IMR-90 (cell line): ENCODE measurements at regions not wholly inside any gene's neighbourhood (a gene's known extent, or its start where the extent isn't known, plus 50 kb on each side); places are given as distances from the start of the nearest gene placed in this dataset.

Source experiments
- ATAC-seq: fragments of 200-7000 bp; cut with Tn5 transposase; 2 replicates; pipeline ENCODE4 v1.9.1; 2020; ENCODE audit warnings: low read depth, mild to moderate bottlenecking, moderate library complexity
- BruUV-seq: library from RNA; stranded (reverse); fragments of 400-500 nt; replicated peaks from 2 replicates; lab custom pipeline; 2021; lab: Mats Ljungman, UMichigan
- CTCF ChIA-PET: fragments of 300-600 bp; formaldehyde crosslinking; extraction: SDS; loops from one replicate; lab custom pipeline; 2021; ENCODE audit warnings: antibody characterized with exemption; lab: Yijun Ruan, JAX
- POLR2A ChIA-PET: fragments of 300-600 bp; sonication (Branson Sonifier 250); formaldehyde crosslinking; loops from one replicate; lab custom pipeline; 2022; ENCODE audit warnings: antibody characterized with exemption; ENCODE audit not compliant: unreplicated experiment; lab: Charles Lee
- DNase-seq: peaks from one replicate; pipeline ENCODE4 v3.0.0; 2013
- H2AFZ ChIP-seq: replicated peaks from 2 replicates; pipeline ENCODE3; 2013; ENCODE audit warnings: low read length, mild to moderate bottlenecking; ENCODE audit not compliant: poor library complexity
- H2AK5ac ChIP-seq: 2 replicates; pipeline ENCODE4 v1.6.1; 2013; ENCODE audit warnings: low read depth, low read length, inconsistent platforms
- H2AK9ac ChIP-seq: replicated peaks from 2 replicates; pipeline ENCODE3; 2013; ENCODE audit warnings: mild to moderate bottlenecking, low read depth, low read length, moderate library complexity; ENCODE audit not compliant: poor library complexity
- H2BK120ac ChIP-seq: 2 replicates; pipeline ENCODE4 v1.6.1; 2013; ENCODE audit warnings: low read depth, low read length, inconsistent platforms
- H2BK15ac ChIP-seq: 3 replicates; pipeline ENCODE4 v1.6.1; 2013; ENCODE audit warnings: low read depth, low read length, inconsistent platforms
- H2BK20ac ChIP-seq: 2 replicates; pipeline ENCODE4 v1.6.1; 2013; ENCODE audit warnings: low read depth, mild to moderate bottlenecking, inconsistent platforms, low read length, moderate library complexity
- H2BK5ac ChIP-seq: 2 replicates; pipeline ENCODE4 v1.6.1; 2013; ENCODE audit warnings: mild to moderate bottlenecking, low read depth, low read length, inconsistent platforms; ENCODE audit not compliant: poor library complexity, severe bottlenecking
- H3K14ac ChIP-seq: replicated peaks from 2 replicates; pipeline ENCODE4 v1.6.1; 2013; ENCODE audit warnings: low read depth, low read length, inconsistent platforms
- H3K18ac ChIP-seq: 2 replicates; pipeline ENCODE4 v1.6.1; 2013; ENCODE audit warnings: low read depth, low read length, control low read depth
- H3K23ac ChIP-seq: 2 replicates; pipeline ENCODE4 v1.6.1; 2013; ENCODE audit warnings: low read depth, low read length, inconsistent platforms
- H3K27ac ChIP-seq: 2 replicates; pipeline ENCODE4 v1.5.1; 2013; ENCODE audit warnings: mild to moderate bottlenecking, control low read depth, low read length; ENCODE audit not compliant: insufficient read depth
- H3K27me3 ChIP-seq: 2 replicates; pipeline ENCODE4 v1.6.1; 2013; ENCODE audit warnings: low read length; ENCODE audit not compliant: control insufficient read depth, insufficient read depth
- H3K36me3 ChIP-seq: 2 replicates; pipeline ENCODE4 v1.6.1; 2013; ENCODE audit warnings: low read length, mixed read lengths; ENCODE audit not compliant: control insufficient read depth, insufficient read depth
- H3K4ac ChIP-seq: 2 replicates; pipeline ENCODE4 v1.6.1; 2013; ENCODE audit warnings: low read depth, low read length, inconsistent platforms
- H3K4me1 ChIP-seq: 2 replicates; pipeline ENCODE4 v1.6.1; 2013; ENCODE audit warnings: low read length, mixed read lengths; ENCODE audit not compliant: control insufficient read depth, insufficient read depth
- H3K4me2 ChIP-seq: 2 replicates; pipeline ENCODE4 v1.6.1; 2013; ENCODE audit warnings: low read depth, mild to moderate bottlenecking, control low read depth, low read length, moderate library complexity
- H3K4me3 ChIP-seq: 2 replicates; pipeline ENCODE4 v1.5.1; 2013; ENCODE audit warnings: low read depth, mild to moderate bottlenecking, control low read depth, low read length, moderate library complexity; ENCODE audit not compliant: insufficient read depth
- H3K56ac ChIP-seq: 2 replicates; pipeline ENCODE4 v1.6.1; 2013; ENCODE audit warnings: low read length, inconsistent platforms; ENCODE audit not compliant: insufficient read depth; ENCODE audit errors: extremely low read depth
- H3K79me1 ChIP-seq, 2 experiments: 2 replicates each; pipeline ENCODE4 v1.6.1; 2013; ENCODE audit warnings: low read length in 2 of 2, inconsistent platforms in 1 of 2, low read depth in 1 of 2
- H3K9ac ChIP-seq: 2 replicates; pipeline ENCODE4 v1.6.1; 2013; ENCODE audit warnings: low read depth, low read length, control low read depth
- H3K9me1 ChIP-seq: 2 replicates; pipeline ENCODE4 v1.6.1; 2013; ENCODE audit warnings: low read length, inconsistent platforms; ENCODE audit not compliant: insufficient read depth
- H3K9me3 ChIP-seq: 2 replicates; pipeline ENCODE4 v1.6.1; 2013; ENCODE audit warnings: low read length; ENCODE audit not compliant: control insufficient read depth, insufficient read depth
- H4K20me1 ChIP-seq: 2 replicates; pipeline ENCODE4 v1.6.1; 2013; ENCODE audit warnings: low read length, inconsistent platforms; ENCODE audit not compliant: insufficient read depth
- H4K5ac ChIP-seq: 2 replicates; pipeline ENCODE4 v1.6.1; 2013; ENCODE audit warnings: mild to moderate bottlenecking, low read depth, low read length, control low read depth
- H4K8ac ChIP-seq, 2 experiments: 2 replicates each; pipeline ENCODE4 v1.6.1; 2013; ENCODE audit warnings: low read depth in 2 of 2, low read length in 2 of 2, control low read depth in 1 of 2, inconsistent platforms in 1 of 2
- H4K91ac ChIP-seq: 2 replicates; pipeline ENCODE4 v1.6.1; 2013; ENCODE audit warnings: low read depth, low read length, inconsistent platforms; ENCODE audit not compliant: insufficient read depth
- BHLHE40 ChIP-seq: fragments of 150-350 bp; IDR thresholded peaks from 2 replicates; pipeline ENCODE4 v1.6.1; 2016; ENCODE audit warnings: mild to moderate bottlenecking, low read depth, low read length
- CHD1 ChIP-seq: IDR thresholded peaks from 2 replicates; pipeline ENCODE4 v1.6.1; 2012; ENCODE audit warnings: low read depth, low read length, improper control_type of control experiment
- CTCF ChIP-seq: conservative IDR thresholded peaks from 2 replicates; pipeline ENCODE4 v1.5.1; 2012; ENCODE audit warnings: mild to moderate bottlenecking, low read depth, low read length, improper control_type of control experiment
- MAFK ChIP-seq: IDR thresholded peaks from 2 replicates; pipeline ENCODE4 v1.6.1; 2012; ENCODE audit warnings: low read depth, low read length, improper control_type of control experiment
- MAZ ChIP-seq: IDR thresholded peaks from 2 replicates; pipeline ENCODE4 v1.6.1; 2012; ENCODE audit warnings: low read depth, mild to moderate bottlenecking, low read length, improper control_type of control experiment, moderate library complexity, borderline replicate concordance
- MXI1 ChIP-seq: IDR thresholded peaks from 2 replicates; pipeline ENCODE4 v1.6.1; 2012; ENCODE audit warnings: low read depth, mild to moderate bottlenecking, low read length, moderate library complexity, borderline replicate concordance
- NFE2L2 ChIP-seq: fragments of 150-350 bp; IDR thresholded peaks from 2 replicates; pipeline ENCODE4 v1.6.1; 2016; ENCODE audit warnings: low read depth, mild to moderate bottlenecking, low read length
- RAD21 ChIP-seq: IDR thresholded peaks from 2 replicates; pipeline ENCODE4 v1.6.1; 2012; ENCODE audit warnings: low read length, improper control_type of control experiment
- RFX5 ChIP-seq: IDR thresholded peaks from 2 replicates; pipeline ENCODE4 v1.8.0; 2012; ENCODE audit warnings: low read depth, mild to moderate bottlenecking, low read length, moderate library complexity
- SMC3 ChIP-seq: fragments of 150-350 bp; IDR thresholded peaks from 2 replicates; pipeline ENCODE4 v1.6.1; 2016; ENCODE audit warnings: low read depth, mild to moderate bottlenecking, antibody characterized with exemption, low read length, moderate library complexity
- USF2 ChIP-seq: fragments of 150-350 bp; IDR thresholded peaks from 2 replicates; pipeline ENCODE4 v1.6.1; 2017; ENCODE audit warnings: mild to moderate bottlenecking, antibody characterized with exemption, low read length, low read depth
- WGBS, 2 experiments: methylation state at CpG; one replicate each; pipeline versions ENCODE4 v1.1.5 to v1.1.7; 2013; ENCODE audit warnings: missing lambda C conversion rate in 2 of 2; ENCODE audit not compliant: insufficient read length in 1 of 2; ENCODE audit errors: extremely low coverage in 2 of 2; 5-methylcytosine and 5-hydroxymethylcytosine counted together
- dilution Hi-C: fragments of 300-500 bp; cut with HindIII; formaldehyde crosslinking; loops from one replicate; pipeline ENCODE4 v1.14.3; 2018; ENCODE audit warnings: low sequenced_read_pairs; ENCODE audit not compliant: unreplicated experiment
- in situ Hi-C: fragments of 300-500 bp; cut with MboI; formaldehyde crosslinking; loops from 3 replicates; pipeline ENCODE4 v1.14.3; 2019; ENCODE audit warnings: low sequenced_read_pairs, inconsistent platforms, mixed read lengths
- intact Hi-C: fragments of 100-400 bp; cut with micrococcal nuclease; formaldehyde crosslinking; loops from 2 replicates; pipeline ENCODE4 v1.10.0; 2022
- TF ChIP-seq, protein P1 (sequence below): fragments of 150-350 bp; IDR thresholded peaks from 2 replicates; pipeline ENCODE4 v1.6.1; 2016; ENCODE audit warnings: low read depth, mild to moderate bottlenecking, low read length, moderate library complexity, borderline replicate concordance

DNA sequence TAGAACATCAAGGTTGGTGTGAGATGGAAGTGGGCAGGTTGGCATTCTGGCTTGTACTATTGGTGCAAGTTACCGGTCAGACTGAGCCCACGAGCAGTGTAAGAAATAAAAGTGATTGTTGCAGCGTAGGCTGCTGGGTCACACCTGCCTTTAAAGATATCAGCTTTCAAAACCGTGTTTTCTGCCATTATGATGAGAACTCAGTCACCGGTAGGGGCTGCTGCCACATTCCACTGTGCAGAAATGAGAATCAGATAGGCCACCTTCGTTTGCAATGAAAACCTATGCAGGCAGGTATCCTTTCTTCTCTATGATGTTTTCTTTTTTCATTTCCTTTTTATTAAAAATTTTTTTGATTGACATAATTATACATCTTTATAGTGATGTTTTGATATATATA is 168.5 kb downstream of the MYLK4 start:
- no peak for DNase-seq
- Histone ChIP-seq H4K8ac (no peak overlapping the region), H3K4ac (no peak overlapping the region), H3K56ac (no peak overlapping the region), H3K23ac (no peak overlapping the region), H3K27ac (no peak overlapping the region), H3K79me1 (no peaks in the 10 kb centered on the region), H3K4me1 (peaks cover 10% of the 10 kb centered on the region), H2BK120ac (no peak overlapping the region), H3K27me3 (no peaks in the 10 kb centered on the region), H3K9me1 (peaks cover 5% of the 10 kb centered on the region; the same call in 1 of the 2 replicates), H4K5ac (no peak overlapping the region), H3K18ac (no peak overlapping the region), H3K36me3 (no peaks in the 10 kb centered on the region), H3K9ac (no peak overlapping the region), H2AFZ (no peak overlapping the region), H3K4me2 (no peak overlapping the region), H3K14ac (no peak overlapping the region), H4K20me1 (no peaks in the 10 kb centered on the region), H3K4me3 (no peak overlapping the region), H2AK9ac (no peak overlapping the region), H2AK5ac (no peak overlapping the region), H2BK20ac (no peak overlapping the region), H2BK5ac (no peak overlapping the region), H3K9me3 (no peaks in the 10 kb centered on the region), H4K91ac (no peak overlapping the region), H2BK15ac (no peak overlapping the region)
- no TSS peak for BruUV-seq
- ChIA-PET CTCF (no interaction called here), POLR2A (no interaction called here)
- TF ChIP-seq MXI1 (no peak), MAFK (no peak), BHLHE40 (no peak), CHD1 (no peak), RFX5 (no peak), USF2 (no peak), SMC3 (no peak), NFE2L2 (no peak), MAZ (no peak), RAD21 (no peak), CTCF (no peak)
- TF ChIP-seq, protein P1, sequence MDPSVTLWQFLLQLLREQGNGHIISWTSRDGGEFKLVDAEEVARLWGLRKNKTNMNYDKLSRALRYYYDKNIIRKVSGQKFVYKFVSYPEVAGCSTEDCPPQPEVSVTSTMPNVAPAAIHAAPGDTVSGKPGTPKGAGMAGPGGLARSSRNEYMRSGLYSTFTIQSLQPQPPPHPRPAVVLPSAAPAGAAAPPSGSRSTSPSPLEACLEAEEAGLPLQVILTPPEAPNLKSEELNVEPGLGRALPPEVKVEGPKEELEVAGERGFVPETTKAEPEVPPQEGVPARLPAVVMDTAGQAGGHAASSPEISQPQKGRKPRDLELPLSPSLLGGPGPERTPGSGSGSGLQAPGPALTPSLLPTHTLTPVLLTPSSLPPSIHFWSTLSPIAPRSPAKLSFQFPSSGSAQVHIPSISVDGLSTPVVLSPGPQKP: no peak
- dilution Hi-C loops: no loop called here
- ATAC-seq: no peak
- in situ Hi-C loops: no loop called here
- intact Hi-C loops: no loop called here
- 88% methylated on average over 5 of the region's 6 CpGs; no CpG with 5 or more reads in 1 of the 2 experiments for WGBS, 2 experiments
